ENCODE measurements at regions not wholly inside any gene's neighbourhood (a gene's known extent, or its start where the extent isn't known, plus 50 kb on each side); places are given as distances from the start of the nearest gene placed in this dataset.
"Not testable (repeated sequence)": the region's sequence is repeated elsewhere in the genome, so short reads cannot be mapped to it uniquely, and the experiment has no call there.

DNA sequence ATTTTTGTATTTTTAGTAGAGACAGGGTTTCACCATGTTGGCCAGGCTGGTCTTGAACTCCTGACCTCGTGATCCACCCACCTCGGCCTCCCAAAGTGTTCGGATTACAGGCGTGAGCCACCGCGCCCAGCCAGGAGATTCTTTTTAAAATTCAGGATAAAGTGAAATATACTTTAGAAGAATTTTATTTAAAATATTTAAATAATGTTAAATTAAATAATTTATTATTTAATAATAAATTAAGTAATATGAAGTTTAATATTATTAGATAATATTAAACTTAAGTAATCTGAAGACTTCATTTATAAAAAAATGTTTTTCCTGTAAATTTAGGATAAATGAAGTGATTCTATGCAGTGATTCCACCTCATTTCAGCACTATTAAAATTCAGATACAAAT is 175.2 kb upstream of the NANOGP8 start:
- not testable (repeated sequence) for TF ChIP-seq EZH2phosphoT487 (conservative IDR thresholded peaks at IDR 0.05; ENCODE audit: low read length)
- TF ChIP-seq, protein P1, sequence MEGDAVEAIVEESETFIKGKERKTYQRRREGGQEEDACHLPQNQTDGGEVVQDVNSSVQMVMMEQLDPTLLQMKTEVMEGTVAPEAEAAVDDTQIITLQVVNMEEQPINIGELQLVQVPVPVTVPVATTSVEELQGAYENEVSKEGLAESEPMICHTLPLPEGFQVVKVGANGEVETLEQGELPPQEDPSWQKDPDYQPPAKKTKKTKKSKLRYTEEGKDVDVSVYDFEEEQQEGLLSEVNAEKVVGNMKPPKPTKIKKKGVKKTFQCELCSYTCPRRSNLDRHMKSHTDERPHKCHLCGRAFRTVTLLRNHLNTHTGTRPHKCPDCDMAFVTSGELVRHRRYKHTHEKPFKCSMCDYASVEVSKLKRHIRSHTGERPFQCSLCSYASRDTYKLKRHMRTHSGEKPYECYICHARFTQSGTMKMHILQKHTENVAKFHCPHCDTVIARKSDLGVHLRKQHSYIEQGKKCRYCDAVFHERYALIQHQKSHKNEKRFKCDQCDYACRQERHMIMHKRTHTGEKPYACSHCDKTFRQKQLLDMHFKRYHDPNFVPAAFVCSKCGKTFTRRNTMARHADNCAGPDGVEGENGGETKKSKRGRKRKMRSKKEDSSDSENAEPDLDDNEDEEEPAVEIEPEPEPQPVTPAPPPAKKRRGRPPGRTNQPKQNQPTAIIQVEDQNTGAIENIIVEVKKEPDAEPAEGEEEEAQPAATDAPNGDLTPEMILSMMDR (IDR thresholded peaks at IDR 0.05; ENCODE audit: insufficient read depth, low read length, poor library complexity, severe bottlenecking) = not testable (repeated sequence)

Measured in SU-DHL-6 (cell line).